B cell (primary cell): ENCODE measurements at regions not wholly inside any gene's neighbourhood (a gene's known extent, or its start where the extent isn't known, plus 50 kb on each side); places are given as distances from the start of the nearest gene placed in this dataset.

Experiments used
- EZH2 ChIP-seq: IDR thresholded peaks from 2 replicates; pipeline ENCODE4 v1.6.1; 2012; ENCODE audit warnings: borderline replicate concordance, low read depth, mild to moderate bottlenecking, moderate library complexity, low read length; ENCODE audit not compliant: insufficient read depth, poor library complexity, severe bottlenecking
- TF ChIP-seq, protein P1 (sequence below): fragments of 200-600 bp; IDR thresholded peaks from one replicate; pipeline ENCODE4 v1.8.0; 2022; ENCODE audit warnings: antibody characterized with exemption, mild to moderate bottlenecking

DNA sequence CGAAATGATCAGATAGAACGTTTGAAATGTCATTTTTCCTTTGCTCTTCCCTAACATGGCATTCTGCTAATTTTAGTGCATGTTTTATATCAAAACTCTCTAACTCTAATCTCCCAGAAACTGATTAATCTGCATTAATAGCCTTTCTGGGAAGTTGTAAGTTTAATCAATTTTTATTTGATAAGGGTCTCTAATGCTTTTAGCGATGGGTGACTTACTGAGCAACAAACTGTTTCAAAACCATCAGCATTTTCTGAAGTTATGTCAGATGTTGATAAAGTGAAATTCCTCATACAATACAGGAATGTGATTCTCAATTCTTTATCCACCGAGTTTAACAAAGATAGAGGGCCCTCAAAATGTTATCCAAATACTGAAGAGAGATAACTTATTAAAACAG lies 431.6 kb upstream of the CXADR start:
- no peak for TF ChIP-seq EZH2
- TF ChIP-seq, protein P1, sequence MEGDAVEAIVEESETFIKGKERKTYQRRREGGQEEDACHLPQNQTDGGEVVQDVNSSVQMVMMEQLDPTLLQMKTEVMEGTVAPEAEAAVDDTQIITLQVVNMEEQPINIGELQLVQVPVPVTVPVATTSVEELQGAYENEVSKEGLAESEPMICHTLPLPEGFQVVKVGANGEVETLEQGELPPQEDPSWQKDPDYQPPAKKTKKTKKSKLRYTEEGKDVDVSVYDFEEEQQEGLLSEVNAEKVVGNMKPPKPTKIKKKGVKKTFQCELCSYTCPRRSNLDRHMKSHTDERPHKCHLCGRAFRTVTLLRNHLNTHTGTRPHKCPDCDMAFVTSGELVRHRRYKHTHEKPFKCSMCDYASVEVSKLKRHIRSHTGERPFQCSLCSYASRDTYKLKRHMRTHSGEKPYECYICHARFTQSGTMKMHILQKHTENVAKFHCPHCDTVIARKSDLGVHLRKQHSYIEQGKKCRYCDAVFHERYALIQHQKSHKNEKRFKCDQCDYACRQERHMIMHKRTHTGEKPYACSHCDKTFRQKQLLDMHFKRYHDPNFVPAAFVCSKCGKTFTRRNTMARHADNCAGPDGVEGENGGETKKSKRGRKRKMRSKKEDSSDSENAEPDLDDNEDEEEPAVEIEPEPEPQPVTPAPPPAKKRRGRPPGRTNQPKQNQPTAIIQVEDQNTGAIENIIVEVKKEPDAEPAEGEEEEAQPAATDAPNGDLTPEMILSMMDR, result no peak
